ENCODE measurements at regions not wholly inside any gene's neighbourhood (a gene's known extent, or its start where the extent isn't known, plus 50 kb on each side); places are given as distances from the start of the nearest gene placed in this dataset.

DNA sequence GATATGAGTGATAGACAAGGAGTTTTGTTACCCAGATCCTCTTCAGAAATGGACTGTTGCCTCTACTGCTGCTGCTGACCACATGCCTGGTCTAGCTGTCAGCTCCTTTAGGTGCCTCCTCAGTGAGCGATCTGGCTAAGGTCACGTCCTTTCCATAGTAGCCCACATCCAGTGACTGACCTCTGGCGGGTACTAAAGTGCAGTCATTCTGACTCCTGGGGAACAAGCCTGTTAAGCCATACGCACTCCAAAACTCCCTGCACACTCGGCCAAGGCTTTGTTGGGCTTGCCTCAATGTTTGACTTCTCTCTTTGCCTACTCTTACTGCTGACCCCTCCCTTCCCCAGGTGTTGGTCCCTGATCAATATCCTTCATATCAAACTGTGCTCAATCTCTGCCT lies 685.2 kb downstream of the IRS1 start:
- DNase-seq (ENCODE audit: low spot score) (peak; percentile 59), FAIRE-seq (no peak), ATAC-seq (peak; percentile 87)
- ChIA-PET CTCF (ENCODE audit: low intra/inter-chr PET ratio, low total read pairs) (no interaction called here), POLR2A (interaction anchor here (1.0 to 2.5 kb wide), 6 partner anchors 12 to 686 kb away, joined by 3 to 13 read pairs (median 4); partner anchors contain the start of gene IRS1)
- in situ Hi-C loops (cut with HindIII; ENCODE audit: extremely low pct_ligation_motif_present, low pct_unique_long_range_greater_than_20kb) = no loop called here
- Histone ChIP-seq H3K27me3 (ENCODE audit: control insufficient read depth in 1 of 2, insufficient read depth in 2 of 2, low read length in 2 of 2) (no peaks in the 10 kb centered on the region), H3K9me3 (ENCODE audit: low read length) (no peaks in the 10 kb centered on the region), H3K79me2 (ENCODE audit: insufficient read depth, low read length) (no peaks in the 10 kb centered on the region), H3K27ac (ENCODE audit: extremely low read length, insufficient read depth, low read length) (peak overlapping the region; percentile 25), H4K20me1 (ENCODE audit: insufficient read depth, low read length) (no peaks in the 10 kb centered on the region), H3K4me1 (ENCODE audit: insufficient read depth, low read length) (peaks cover 49% of the 10 kb centered on the region), H3K4me3 (replicated peaks in 1 of 3; ENCODE audit: insufficient read depth in 1 of 3, low read depth in 2 of 3, low read length in 3 of 3) (no peak overlapping the region), H3K9ac (ENCODE audit: insufficient read depth, low read depth, low read length) (no peak overlapping the region; the same call in 1 of the 2 replicates), H3K4me2 (ENCODE audit: low read depth, low read length) (peak overlapping the region; percentile 41), H2AFZ (ENCODE audit: low read length) (peak overlapping the region; percentile 73), H3K36me3 (replicated peaks in 1 of 2; ENCODE audit: control insufficient read depth in 1 of 2, insufficient read depth in 2 of 2, low read length in 2 of 2) (no peaks in the 10 kb centered on the region)
- WGBS (ENCODE audit: low lambda C conversion rate) = 54% methylated on average over 5 of the region's 5 CpGs
- BruUV-seq (replicated peaks) = no TSS peak
- intact Hi-C loops (cut with micrococcal nuclease; ENCODE audit: unreplicated experiment) = loop anchor here (2.0 kb wide), 1 partner anchor 686 kb away; no protein-coding TSS in a partner anchor
- TF ChIP-seq ZNF317 (CRISPR knock-in tag; IDR thresholded peaks at IDR 0.05) = no peak
- peak; percentile 90; the same call in 1 of the 2 replicates for TF ChIP-seq ZNF644 (CRISPR knock-in tag; IDR thresholded peaks at IDR 0.05; ENCODE audit: low read depth)
- TF ChIP-seq, protein P1, sequence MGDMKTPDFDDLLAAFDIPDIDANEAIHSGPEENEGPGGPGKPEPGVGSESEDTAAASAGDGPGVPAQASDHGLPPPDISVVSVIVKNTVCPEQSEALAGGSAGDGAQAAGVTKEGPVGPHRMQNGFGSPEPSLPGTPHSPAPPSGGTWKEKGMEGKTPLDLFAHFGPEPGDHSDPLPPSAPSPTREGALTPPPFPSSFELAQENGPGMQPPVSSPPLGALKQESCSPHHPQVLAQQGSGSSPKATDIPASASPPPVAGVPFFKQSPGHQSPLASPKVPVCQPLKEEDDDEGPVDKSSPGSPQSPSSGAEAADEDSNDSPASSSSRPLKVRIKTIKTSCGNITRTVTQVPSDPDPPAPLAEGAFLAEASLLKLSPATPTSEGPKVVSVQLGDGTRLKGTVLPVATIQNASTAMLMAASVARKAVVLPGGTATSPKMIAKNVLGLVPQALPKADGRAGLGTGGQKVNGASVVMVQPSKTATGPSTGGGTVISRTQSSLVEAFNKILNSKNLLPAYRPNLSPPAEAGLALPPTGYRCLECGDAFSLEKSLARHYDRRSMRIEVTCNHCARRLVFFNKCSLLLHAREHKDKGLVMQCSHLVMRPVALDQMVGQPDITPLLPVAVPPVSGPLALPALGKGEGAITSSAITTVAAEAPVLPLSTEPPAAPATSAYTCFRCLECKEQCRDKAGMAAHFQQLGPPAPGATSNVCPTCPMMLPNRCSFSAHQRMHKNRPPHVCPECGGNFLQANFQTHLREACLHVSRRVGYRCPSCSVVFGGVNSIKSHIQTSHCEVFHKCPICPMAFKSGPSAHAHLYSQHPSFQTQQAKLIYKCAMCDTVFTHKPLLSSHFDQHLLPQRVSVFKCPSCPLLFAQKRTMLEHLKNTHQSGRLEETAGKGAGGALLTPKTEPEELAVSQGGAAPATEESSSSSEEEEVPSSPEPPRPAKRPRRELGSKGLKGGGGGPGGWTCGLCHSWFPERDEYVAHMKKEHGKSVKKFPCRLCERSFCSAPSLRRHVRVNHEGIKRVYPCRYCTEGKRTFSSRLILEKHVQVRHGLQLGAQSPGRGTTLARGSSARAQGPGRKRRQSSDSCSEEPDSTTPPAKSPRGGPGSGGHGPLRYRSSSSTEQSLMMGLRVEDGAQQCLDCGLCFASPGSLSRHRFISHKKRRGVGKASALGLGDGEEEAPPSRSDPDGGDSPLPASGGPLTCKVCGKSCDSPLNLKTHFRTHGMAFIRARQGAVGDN (CRISPR knock-in tag; IDR thresholded peaks at IDR 0.05) = peak; percentile 14; the same call in 1 of the 2 replicates
- TF ChIP-seq, protein P2, sequence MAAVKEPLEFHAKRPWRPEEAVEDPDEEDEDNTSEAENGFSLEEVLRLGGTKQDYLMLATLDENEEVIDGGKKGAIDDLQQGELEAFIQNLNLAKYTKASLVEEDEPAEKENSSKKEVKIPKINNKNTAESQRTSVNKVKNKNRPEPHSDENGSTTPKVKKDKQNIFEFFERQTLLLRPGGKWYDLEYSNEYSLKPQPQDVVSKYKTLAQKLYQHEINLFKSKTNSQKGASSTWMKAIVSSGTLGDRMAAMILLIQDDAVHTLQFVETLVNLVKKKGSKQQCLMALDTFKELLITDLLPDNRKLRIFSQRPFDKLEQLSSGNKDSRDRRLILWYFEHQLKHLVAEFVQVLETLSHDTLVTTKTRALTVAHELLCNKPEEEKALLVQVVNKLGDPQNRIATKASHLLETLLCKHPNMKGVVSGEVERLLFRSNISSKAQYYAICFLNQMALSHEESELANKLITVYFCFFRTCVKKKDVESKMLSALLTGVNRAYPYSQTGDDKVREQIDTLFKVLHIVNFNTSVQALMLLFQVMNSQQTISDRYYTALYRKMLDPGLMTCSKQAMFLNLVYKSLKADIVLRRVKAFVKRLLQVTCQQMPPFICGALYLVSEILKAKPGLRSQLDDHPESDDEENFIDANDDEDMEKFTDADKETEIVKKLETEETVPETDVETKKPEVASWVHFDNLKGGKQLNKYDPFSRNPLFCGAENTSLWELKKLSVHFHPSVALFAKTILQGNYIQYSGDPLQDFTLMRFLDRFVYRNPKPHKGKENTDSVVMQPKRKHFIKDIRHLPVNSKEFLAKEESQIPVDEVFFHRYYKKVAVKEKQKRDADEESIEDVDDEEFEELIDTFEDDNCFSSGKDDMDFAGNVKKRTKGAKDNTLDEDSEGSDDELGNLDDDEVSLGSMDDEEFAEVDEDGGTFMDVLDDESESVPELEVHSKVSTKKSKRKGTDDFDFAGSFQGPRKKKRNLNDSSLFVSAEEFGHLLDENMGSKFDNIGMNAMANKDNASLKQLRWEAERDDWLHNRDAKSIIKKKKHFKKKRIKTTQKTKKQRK (IDR thresholded peaks at IDR 0.05; ENCODE audit: low read length) = no peak
- TF ChIP-seq HCFC1 (IDR thresholded peaks at IDR 0.05; ENCODE audit: low read depth, low read length) = no peak
- TF ChIP-seq, protein P3, sequence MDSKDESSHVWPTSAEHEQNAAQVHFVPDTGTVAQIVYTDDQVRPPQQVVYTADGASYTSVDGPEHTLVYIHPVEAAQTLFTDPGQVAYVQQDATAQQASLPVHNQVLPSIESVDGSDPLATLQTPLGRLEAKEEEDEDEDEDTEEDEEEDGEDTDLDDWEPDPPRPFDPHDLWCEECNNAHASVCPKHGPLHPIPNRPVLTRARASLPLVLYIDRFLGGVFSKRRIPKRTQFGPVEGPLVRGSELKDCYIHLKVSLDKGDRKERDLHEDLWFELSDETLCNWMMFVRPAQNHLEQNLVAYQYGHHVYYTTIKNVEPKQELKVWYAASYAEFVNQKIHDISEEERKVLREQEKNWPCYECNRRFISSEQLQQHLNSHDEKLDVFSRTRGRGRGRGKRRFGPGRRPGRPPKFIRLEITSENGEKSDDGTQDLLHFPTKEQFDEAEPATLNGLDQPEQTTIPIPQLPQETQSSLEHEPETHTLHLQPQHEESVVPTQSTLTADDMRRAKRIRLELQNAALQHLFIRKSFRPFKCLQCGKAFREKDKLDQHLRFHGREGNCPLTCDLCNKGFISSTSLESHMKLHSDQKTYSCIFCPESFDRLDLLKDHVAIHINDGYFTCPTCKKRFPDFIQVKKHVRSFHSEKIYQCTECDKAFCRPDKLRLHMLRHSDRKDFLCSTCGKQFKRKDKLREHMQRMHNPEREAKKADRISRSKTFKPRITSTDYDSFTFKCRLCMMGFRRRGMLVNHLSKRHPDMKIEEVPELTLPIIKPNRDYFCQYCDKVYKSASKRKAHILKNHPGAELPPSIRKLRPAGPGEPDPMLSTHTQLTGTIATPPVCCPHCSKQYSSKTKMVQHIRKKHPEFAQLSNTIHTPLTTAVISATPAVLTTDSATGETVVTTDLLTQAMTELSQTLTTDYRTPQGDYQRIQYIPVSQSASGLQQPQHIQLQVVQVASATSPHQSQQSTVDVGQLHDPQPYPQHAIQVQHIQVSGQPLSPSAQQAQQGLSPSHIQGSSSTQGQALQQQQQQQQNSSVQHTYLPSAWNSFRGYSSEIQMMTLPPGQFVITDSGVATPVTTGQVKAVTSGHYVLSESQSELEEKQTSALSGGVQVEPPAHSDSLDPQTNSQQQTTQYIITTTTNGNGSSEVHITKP (CRISPR knock-in tag; IDR thresholded peaks at IDR 0.05; ENCODE audit: low read depth) = 0 out of 2 replicates have a peak, but pooled peaks have one; percentile 43
- 0 out of 2 replicates have a peak, but pooled peaks have one; percentile 25 for TF ChIP-seq MED1 (CRISPR knock-in tag; IDR thresholded peaks at IDR 0.05)
- peak; percentile 65 for TF ChIP-seq TEAD3 (CRISPR knock-in tag; optimal IDR thresholded peaks at IDR 0.05; ENCODE audit: borderline replicate concordance)
- 0 out of 2 replicates have a peak, but pooled peaks have one; percentile 51 for TF ChIP-seq ZMYM4 (CRISPR knock-in tag; IDR thresholded peaks at IDR 0.05)
- TF ChIP-seq ZNF720 (CRISPR knock-in tag; IDR thresholded peaks at IDR 0.05) = no peak
- no peak for TF ChIP-seq SOX6 (IDR thresholded peaks at IDR 0.05)
- TF ChIP-seq SOX6 (CRISPR knock-in tag; IDR thresholded peaks at IDR 0.05) = 0 out of 2 replicates have a peak, but pooled peaks have one; percentile 34
- no peak for TF ChIP-seq ZSCAN30 (CRISPR knock-in tag; IDR thresholded peaks at IDR 0.05)
- TF ChIP-seq RXRB (CRISPR knock-in tag; IDR thresholded peaks at IDR 0.05; ENCODE audit: borderline replicate concordance) = 0 out of 2 replicates have a peak, but pooled peaks have one; percentile 43
- TF ChIP-seq SIX4 (CRISPR knock-in tag; IDR thresholded peaks at IDR 0.05) = no peak
